Loucy (cell line): ENCODE measurements at regions not wholly inside any gene's neighbourhood (a gene's known extent, or its start where the extent isn't known, plus 50 kb on each side); places are given as distances from the start of the nearest gene placed in this dataset.

ENCODE experiments used
- CTCF ChIP-seq: fragments of 200-600 bp; sonication (generic); conservative IDR thresholded peaks from 2 replicates; pipeline ENCODE4 v1.5.1; 2014; ENCODE audit warnings: mild to moderate bottlenecking, antibody characterized with exemption, low read length
- EZH2phosphoT487 ChIP-seq: fragments of 200-600 bp; IDR thresholded peaks from 2 replicates; pipeline ENCODE4 v1.6.1; 2018; ENCODE audit warnings: antibody characterized with exemption, mild to moderate bottlenecking, moderate library complexity, borderline replicate concordance

- TF ChIP-seq CTCF (no peak), EZH2phosphoT487 (no peak)
These were observed 148.0 kb downstream of the OAT start for GRCh38 chr10:124270530-124271327.
